GF-D8 (cell line): ENCODE measurements at regions not wholly inside any gene's neighbourhood (a gene's known extent, or its start where the extent isn't known, plus 50 kb on each side); places are given as distances from the start of the nearest gene placed in this dataset.
"Not testable (repeated sequence)": the region's sequence is repeated elsewhere in the genome, so short reads cannot be mapped to it uniquely, and the experiment has no call there.

ENCODE experiments used
- DNase-seq: peaks from one replicate; lab custom pipeline; 2025; lab: John Stamatoyannopoulos, UW

- DNase-seq: no peak
Measured at GRCh38 chr1:81738875-81739274, 61.9 kb upstream of the ADGRL2 start.

- no peak for DNase-seq
Measured at GRCh38 chr1:81733480-81733879, 67.3 kb upstream of the ADGRL2 start.

GRCh38 chr1:81731989-81732388 is 68.7 kb upstream of the ADGRL2 start:
- no peak for DNase-seq

- no peak for DNase-seq
Measured at GRCh38 chr1:81730881-81731280, 69.9 kb upstream of the ADGRL2 start.

GRCh38 chr1:81730299-81730698 is 70.4 kb upstream of the ADGRL2 start:
- not testable (repeated sequence) for DNase-seq

GRCh38 chr1:81729818-81730217 is 70.9 kb upstream of the ADGRL2 start:
- DNase-seq: no peak

- no peak for DNase-seq
Measured at GRCh38 chr1:81729239-81729638, 71.5 kb upstream of the ADGRL2 start.

GRCh38 chr1:81725823-81726222 is 74.9 kb upstream of the ADGRL2 start:
- no peak for DNase-seq

- DNase-seq: not testable (repeated sequence)
Measured at GRCh38 chr1:81722631-81723328, 78.0 kb upstream of the ADGRL2 start.

GRCh38 chr1:81720256-81720655 is 80.5 kb upstream of the ADGRL2 start:
- not testable (repeated sequence) for DNase-seq

- no peak for DNase-seq
Measured at GRCh38 chr1:81717230-81717629, 83.5 kb upstream of the ADGRL2 start.

- no peak for DNase-seq
Measured at GRCh38 chr1:81715391-81715790, 85.3 kb upstream of the ADGRL2 start.

GRCh38 chr1:81714636-81715035 is 86.1 kb upstream of the ADGRL2 start:
- no peak for DNase-seq

- no peak for DNase-seq
Measured at GRCh38 chr1:81712425-81712824, 88.3 kb upstream of the ADGRL2 start.

- DNase-seq: no peak
Measured at GRCh38 chr1:81710857-81711256, 89.9 kb upstream of the ADGRL2 start.

- no peak for DNase-seq
Measured at GRCh38 chr1:81708250-81708649, 92.5 kb upstream of the ADGRL2 start.

- no peak for DNase-seq
Measured at GRCh38 chr1:81706650-81707435, 93.9 kb upstream of the ADGRL2 start.

- DNase-seq: no peak
Measured at GRCh38 chr1:81703756-81704463, 96.8 kb upstream of the ADGRL2 start.

GRCh38 chr1:81703391-81703755 is 97.4 kb upstream of the ADGRL2 start:
- no peak for DNase-seq

- no peak for DNase-seq
Measured at GRCh38 chr1:81702903-81703302, 97.8 kb upstream of the ADGRL2 start.

- no peak for DNase-seq
Measured at GRCh38 chr1:81702079-81702715, 98.5 kb upstream of the ADGRL2 start.

- no peak for DNase-seq
Measured at GRCh38 chr1:81700728-81701470, 99.8 kb upstream of the ADGRL2 start.
